ENCODE measurements at regions not wholly inside any gene's neighbourhood (a gene's known extent, or its start where the extent isn't known, plus 50 kb on each side); places are given as distances from the start of the nearest gene placed in this dataset.

DNA sequence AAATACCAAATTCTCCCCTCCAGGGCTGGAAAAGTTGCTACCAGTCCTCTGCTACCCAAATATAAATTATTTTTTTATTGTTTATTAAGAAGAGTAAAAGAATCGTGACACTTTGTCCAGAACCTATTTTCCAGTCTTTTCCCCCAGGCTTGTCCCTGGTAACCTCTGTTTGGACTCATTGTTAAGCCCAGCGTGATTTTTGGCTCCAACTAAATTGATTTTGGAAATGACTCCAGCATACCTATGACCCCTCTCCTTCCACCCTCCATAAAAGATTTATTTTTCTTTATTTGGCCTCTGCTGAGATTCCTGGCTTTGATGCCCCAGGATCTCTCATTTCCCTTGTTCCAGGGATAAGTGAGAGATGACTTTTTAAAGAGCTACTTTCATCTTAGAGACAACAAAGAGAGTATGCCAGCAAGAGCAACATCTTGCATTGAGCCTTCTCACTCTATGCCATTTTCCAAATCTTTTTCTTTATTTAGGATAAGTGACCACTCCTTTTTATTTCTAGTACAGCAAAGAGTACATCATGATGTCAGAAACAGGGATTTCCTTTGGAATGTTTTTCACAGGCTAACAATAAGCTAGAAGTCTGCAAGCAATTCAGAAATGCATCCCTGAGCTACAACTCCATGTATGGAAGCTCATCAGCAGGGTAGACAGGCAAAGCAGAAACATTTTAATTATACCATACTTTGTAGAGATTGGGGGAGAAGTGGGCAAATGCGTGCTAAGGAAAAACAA is 75.8 kb downstream of the DAD1 start:
- TF ChIP-seq, protein P1, sequence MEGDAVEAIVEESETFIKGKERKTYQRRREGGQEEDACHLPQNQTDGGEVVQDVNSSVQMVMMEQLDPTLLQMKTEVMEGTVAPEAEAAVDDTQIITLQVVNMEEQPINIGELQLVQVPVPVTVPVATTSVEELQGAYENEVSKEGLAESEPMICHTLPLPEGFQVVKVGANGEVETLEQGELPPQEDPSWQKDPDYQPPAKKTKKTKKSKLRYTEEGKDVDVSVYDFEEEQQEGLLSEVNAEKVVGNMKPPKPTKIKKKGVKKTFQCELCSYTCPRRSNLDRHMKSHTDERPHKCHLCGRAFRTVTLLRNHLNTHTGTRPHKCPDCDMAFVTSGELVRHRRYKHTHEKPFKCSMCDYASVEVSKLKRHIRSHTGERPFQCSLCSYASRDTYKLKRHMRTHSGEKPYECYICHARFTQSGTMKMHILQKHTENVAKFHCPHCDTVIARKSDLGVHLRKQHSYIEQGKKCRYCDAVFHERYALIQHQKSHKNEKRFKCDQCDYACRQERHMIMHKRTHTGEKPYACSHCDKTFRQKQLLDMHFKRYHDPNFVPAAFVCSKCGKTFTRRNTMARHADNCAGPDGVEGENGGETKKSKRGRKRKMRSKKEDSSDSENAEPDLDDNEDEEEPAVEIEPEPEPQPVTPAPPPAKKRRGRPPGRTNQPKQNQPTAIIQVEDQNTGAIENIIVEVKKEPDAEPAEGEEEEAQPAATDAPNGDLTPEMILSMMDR (IDR thresholded peaks at IDR 0.05; ENCODE audit: extremely low read depth, insufficient read depth, missing control alignments), result no peak

DNA sequence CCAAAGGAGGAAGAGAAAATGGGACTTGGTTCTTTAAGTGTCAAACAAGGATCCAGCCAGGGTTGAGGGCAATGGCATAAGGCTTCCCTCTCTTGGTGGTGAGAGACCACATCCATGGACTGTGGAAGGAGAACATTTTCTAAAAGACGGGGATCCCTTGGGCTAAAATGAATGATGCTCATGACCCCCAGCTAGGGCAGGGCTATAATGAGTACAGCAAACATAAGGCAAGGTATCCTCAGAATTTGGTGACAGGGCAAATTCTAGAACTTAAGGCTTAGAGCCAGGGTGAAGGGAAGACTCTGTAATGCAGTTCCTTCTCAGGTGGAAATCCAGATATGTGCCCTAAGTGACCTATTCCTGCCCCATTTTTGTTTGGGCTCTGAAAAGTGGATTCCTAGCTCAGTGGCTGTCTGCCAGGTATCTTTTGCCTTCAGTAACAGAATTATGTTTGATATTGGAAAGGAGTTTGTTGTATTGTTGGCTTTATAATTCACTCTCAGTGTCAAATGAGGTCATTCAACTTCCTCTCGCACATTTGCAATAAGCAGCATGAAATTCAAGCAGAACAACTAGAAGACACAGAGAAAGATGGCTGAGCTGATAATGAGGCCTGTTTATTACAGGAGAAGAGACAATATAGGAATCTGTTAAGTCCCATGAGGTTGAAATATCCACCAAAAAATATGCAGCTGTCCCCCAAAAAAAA is 76.8 kb downstream of the DAD1 start:
- TF ChIP-seq, protein P1 (IDR thresholded peaks at IDR 0.05; ENCODE audit: extremely low read depth, insufficient read depth, missing control alignments), result no peak
- no peak for DNase-seq (ENCODE audit: low spot score)
- in situ Hi-C loops (cut with MboI; ENCODE audit: low pct_unique_long_range_greater_than_20kb, low sequenced_read_pairs, unreplicated experiment), result no loop called here

More for the DNA sequence above, 75.8 kb downstream of the DAD1 start:
- DNase-seq (ENCODE audit: low spot score), result no peak
- in situ Hi-C loops (cut with MboI; ENCODE audit: low pct_unique_long_range_greater_than_20kb, low sequenced_read_pairs, unreplicated experiment), result no loop called here

DNA sequence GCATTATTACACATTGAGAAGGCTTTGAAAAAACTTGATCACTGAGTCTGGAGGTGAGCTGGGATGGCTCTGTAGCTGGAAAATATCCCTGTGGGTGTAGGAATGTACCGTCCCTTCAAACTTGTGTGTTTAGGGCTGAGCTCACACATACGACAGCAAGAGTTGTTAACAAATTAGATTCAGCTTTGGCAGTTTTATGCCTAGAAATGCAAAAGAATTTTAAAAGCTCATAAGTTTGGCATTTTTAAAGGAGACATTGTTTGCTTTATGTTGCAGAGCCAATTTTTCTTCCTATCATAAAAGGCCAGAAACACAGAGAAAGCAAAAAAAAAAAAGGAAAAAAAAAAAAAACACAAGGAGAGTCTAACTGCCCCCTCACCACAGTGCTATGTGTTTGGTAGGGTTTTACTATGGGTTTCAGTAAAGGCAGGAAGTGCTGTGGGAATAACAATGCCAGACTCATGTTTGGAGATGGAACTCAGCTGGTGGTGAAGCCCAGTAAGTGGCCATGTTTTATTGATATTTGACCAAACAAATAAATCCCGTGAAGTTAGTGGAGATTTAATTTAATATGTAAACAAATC is 78.4 kb downstream of the DAD1 start:
- no peak for DNase-seq (ENCODE audit: low spot score)
- in situ Hi-C loops (cut with MboI; ENCODE audit: low pct_unique_long_range_greater_than_20kb, low sequenced_read_pairs, unreplicated experiment), result no loop called here
- TF ChIP-seq, protein P1 (IDR thresholded peaks at IDR 0.05; ENCODE audit: extremely low read depth, insufficient read depth, missing control alignments), result no peak

DNA sequence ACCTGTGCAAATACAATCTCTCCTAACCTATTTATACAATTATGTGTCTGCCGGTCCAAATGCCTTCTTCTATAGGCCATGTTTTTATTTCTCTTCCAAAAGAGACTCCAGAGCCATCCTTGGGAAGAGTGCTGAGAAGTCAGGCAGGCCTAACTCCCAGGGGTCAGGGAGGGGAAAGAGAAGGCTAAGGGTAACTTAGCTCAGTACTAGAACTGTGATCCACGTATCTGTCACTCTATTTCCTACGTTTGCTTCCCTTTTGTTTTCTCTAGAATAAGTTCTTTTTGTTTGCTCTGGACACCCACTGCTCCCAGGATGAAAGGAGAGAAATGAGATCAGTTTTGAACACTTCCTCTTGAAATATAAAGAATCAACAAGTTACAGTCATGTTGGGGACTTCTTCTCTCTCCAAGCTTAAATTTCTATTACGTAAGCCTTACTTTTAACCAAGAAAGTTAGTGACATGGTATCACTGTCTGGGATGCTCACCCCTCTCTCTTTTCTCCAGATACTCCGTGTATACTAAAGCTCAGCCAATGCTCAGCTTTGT is 79.2 kb downstream of the DAD1 start:
- in situ Hi-C loops (cut with MboI; ENCODE audit: low pct_unique_long_range_greater_than_20kb, low sequenced_read_pairs, unreplicated experiment), result no loop called here
- TF ChIP-seq, protein P1 (IDR thresholded peaks at IDR 0.05; ENCODE audit: extremely low read depth, insufficient read depth, missing control alignments), result no peak
- DNase-seq (ENCODE audit: low spot score), result no peak

DNA sequence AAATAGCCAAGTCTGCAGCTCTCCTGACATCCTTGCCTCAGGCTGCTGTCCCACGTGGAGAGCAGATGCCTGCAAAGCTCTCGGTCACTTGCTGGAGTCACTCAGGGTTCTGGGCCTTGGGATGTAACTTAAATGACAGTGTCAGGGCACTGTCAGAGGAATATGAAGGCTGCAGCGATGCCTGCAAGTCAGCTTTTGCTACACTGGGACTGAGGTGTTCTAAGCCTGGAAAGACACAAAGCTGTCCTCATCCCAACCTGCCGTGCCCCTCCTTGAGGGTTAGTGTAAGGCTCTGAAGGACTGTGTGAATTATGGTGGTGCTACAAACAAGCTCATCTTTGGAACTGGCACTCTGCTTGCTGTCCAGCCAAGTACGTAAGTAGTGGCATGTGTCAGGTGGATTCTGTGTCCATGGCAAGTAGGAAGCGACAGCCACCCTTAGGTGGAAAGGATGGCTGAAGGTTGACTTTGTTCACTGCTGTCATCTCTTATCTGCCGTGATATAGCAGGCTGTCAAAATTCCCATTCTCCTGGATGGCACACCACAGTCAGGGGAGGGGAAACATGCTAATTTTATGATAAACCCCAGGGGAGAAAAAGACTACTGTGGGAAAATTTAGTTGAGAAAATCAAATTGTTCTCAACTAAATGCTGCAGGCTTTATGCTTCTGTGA is 79.9 kb downstream of the DAD1 start:
- no peak for DNase-seq (ENCODE audit: low spot score)
- TF ChIP-seq, protein P1 (IDR thresholded peaks at IDR 0.05; ENCODE audit: extremely low read depth, insufficient read depth, missing control alignments), result no peak
- in situ Hi-C loops (cut with MboI; ENCODE audit: low pct_unique_long_range_greater_than_20kb, low sequenced_read_pairs, unreplicated experiment), result no loop called here

DNA sequence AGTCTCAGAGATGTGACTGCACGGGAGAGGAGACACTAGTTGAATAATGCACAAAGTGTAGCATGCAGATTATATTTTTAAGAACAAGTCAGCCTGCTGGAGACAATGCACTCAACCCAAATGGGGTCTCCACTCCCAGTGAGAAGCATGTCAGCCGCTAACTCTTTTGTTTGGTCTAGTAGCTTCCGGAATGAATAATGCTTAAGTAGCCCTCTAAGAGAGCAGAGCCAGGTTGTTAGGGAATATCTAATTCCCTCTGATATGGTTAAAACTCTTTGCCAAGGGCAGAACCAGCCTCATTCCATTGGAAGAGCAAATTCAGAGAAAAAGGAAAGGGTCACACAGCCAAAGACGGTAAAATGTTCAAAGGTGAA is 80.4 kb downstream of the DAD1 start:
- in situ Hi-C loops (cut with MboI; ENCODE audit: low pct_unique_long_range_greater_than_20kb, low sequenced_read_pairs, unreplicated experiment), result no loop called here
- TF ChIP-seq, protein P1 (IDR thresholded peaks at IDR 0.05; ENCODE audit: extremely low read depth, insufficient read depth, missing control alignments), result no peak
- DNase-seq (ENCODE audit: low spot score), result no peak

Measured in GM13977 (cell line).